Breast epithelium (tissue), 3 donors: ENCODE measurements at regions not wholly inside any gene's neighbourhood (a gene's known extent, or its start where the extent isn't known, plus 50 kb on each side); places are given as distances from the start of the nearest gene placed in this dataset.

Source experiments
- CTCF ChIP-seq, 3 donors: fragments of 450-650 bp; IDR thresholded peaks; one replicate each; pipeline ENCODE4 v1.5.1; 2016 to 2017; ENCODE audit warnings: antibody characterized with exemption in 3 of 3, mild to moderate bottlenecking in 3 of 3, moderate library complexity in 3 of 3
- POLR2A ChIP-seq: fragments of 450-650 bp; IDR thresholded peaks from one replicate; pipeline ENCODE4 v1.6.1; 2016; ENCODE audit warnings: antibody characterized with exemption, mild to moderate bottlenecking, moderate library complexity

GRCh38 chr3:162398554-162398953, 901.9 kb downstream of the OTOL1 start:
- no peak for TF ChIP-seq CTCF (IDR thresholded peaks at IDR 0.05)
- no peak for TF ChIP-seq POLR2A
